ENCODE measurements at regions not wholly inside any gene's neighbourhood (a gene's known extent, or its start where the extent isn't known, plus 50 kb on each side); places are given as distances from the start of the nearest gene placed in this dataset.
"Not testable (repeated sequence)": the region's sequence is repeated elsewhere in the genome, so short reads cannot be mapped to it uniquely, and the experiment has no call there.

- no peak for FAIRE-seq
Observed at GRCh38 chr2:91974401-91975129, 2896.7 kb upstream of the TEKT4 start.

- FAIRE-seq = no peak
Observed at GRCh38 chr2:91975130-91975491, 2896.1 kb upstream of the TEKT4 start.

- not testable (repeated sequence) for FAIRE-seq
Observed at GRCh38 chr2:91981016-91981668, 2890.1 kb upstream of the TEKT4 start.

- FAIRE-seq = not testable (repeated sequence)
Observed at GRCh38 chr2:91981669-91982020, 2889.6 kb upstream of the TEKT4 start.

GRCh38 chr2:91982217-91982616, 2889.0 kb upstream of the TEKT4 start:
- FAIRE-seq = not testable (repeated sequence)

- not testable (repeated sequence) for FAIRE-seq
Observed at GRCh38 chr2:91983257-91983656, 2888.0 kb upstream of the TEKT4 start.

GRCh38 chr2:91983696-91984095, 2887.5 kb upstream of the TEKT4 start:
- FAIRE-seq = not testable (repeated sequence)

GRCh38 chr2:91984107-91984506, 2887.1 kb upstream of the TEKT4 start:
- not testable (repeated sequence) for FAIRE-seq

- not testable (repeated sequence) for FAIRE-seq
Observed at GRCh38 chr2:91985490-91985889, 2885.7 kb upstream of the TEKT4 start.

GRCh38 chr2:91986893-91987292, 2884.3 kb upstream of the TEKT4 start:
- not testable (repeated sequence) for FAIRE-seq

- FAIRE-seq = peak; percentile 89
Observed at GRCh38 chr2:91988754-91989153, 2882.5 kb upstream of the TEKT4 start.

- not testable (repeated sequence) for FAIRE-seq
Observed at GRCh38 chr2:91989781-91990180, 2881.4 kb upstream of the TEKT4 start.

GRCh38 chr2:92006557-92006956, 2864.7 kb upstream of the TEKT4 start:
- FAIRE-seq = not testable (repeated sequence)
